Tibial nerve (tissue), 4 donors: ENCODE measurements at regions not wholly inside any gene's neighbourhood (a gene's known extent, or its start where the extent isn't known, plus 50 kb on each side); places are given as distances from the start of the nearest gene placed in this dataset.
"Not testable (repeated sequence)": the region's sequence is repeated elsewhere in the genome, so short reads cannot be mapped to it uniquely, and the experiment has no call there.

Experiments
- DNase-seq, 2 donors: peaks; one replicate each; pipeline ENCODE4 v3.0.0-alpha.2; 2019; ENCODE audit warnings: low spot score in 2 of 2
- H3K27ac ChIP-seq, 4 donors: fragments of 200-600 bp; sonication (generic) in 3 of 4; one replicate each; pipeline ENCODE4 v1.5.1; 2017 to 2019; ENCODE audit warnings: mild to moderate bottlenecking in 1 of 4
- H3K27me3 ChIP-seq, 2 donors: fragments of 200-600 bp; sonication (generic) in 1 of 2; one replicate each; pipeline versions ENCODE4 v1.5.1 to v1.6.0; 2017 to 2019
- H3K36me3 ChIP-seq, 3 donors: fragments of 200-600 bp; sonication (generic); one replicate each; pipeline ENCODE4 v1.5.1; 2018 to 2019
- H3K4me1 ChIP-seq, 4 donors: fragments of 200-600 bp; sonication (generic) in 3 of 4; one replicate each; pipeline ENCODE4 v1.5.1; 2017 to 2019
- H3K4me3 ChIP-seq, 4 donors: fragments of 200-600 bp; sonication (generic) in 3 of 4; one replicate each; pipeline ENCODE4 v1.5.1; 2017 to 2019; ENCODE audit warnings: mild to moderate bottlenecking in 1 of 4, moderate library complexity in 1 of 4
- H3K9me3 ChIP-seq, 4 donors: fragments of 200-600 bp; sonication (generic) in 3 of 4; one replicate each; pipeline ENCODE4 v1.5.1; 2017 to 2019
- CTCF ChIP-seq, 5 experiments: fragments of 200-600 bp in 3 of 5; fragments of 450-650 bp in 2 of 5; sonication (generic) in 3 of 5; IDR thresholded peaks; one replicate each; pipeline ENCODE4 v1.5.1; 2016 to 2019; ENCODE audit warnings: antibody characterized with exemption in 5 of 5, mild to moderate bottlenecking in 3 of 5, moderate library complexity in 2 of 5
- EP300 ChIP-seq, 2 donors: sonication (generic); formaldehyde crosslinking; IDR thresholded peaks; one replicate each; pipeline ENCODE4 v1.6.1; 2017; ENCODE audit warnings: antibody characterized with exemption in 2 of 2, mild to moderate bottlenecking in 1 of 2
- POLR2A ChIP-seq, 2 donors: fragments of 450-650 bp; IDR thresholded peaks; one replicate each; pipeline ENCODE4 v1.6.1; 2017; ENCODE audit warnings: antibody characterized with exemption in 2 of 2, mild to moderate bottlenecking in 2 of 2, moderate library complexity in 2 of 2
- WGBS, 2 donors: methylation state at CpG; one replicate each; pipeline ENCODE4 v1.1.5; 2018; 5-methylcytosine and 5-hydroxymethylcytosine counted together

GRCh38 chr3:166526881-166527280 is 689.7 kb upstream of the BCHE start:
- no peaks in the 10 kb centered on the region for H3K36me3 ChIP-seq
- no peak overlapping the region for H3K4me3 ChIP-seq
- WGBS, 2 donors, result 40 to 48% methylated on average over 2 of the region's 2 CpGs
- TF ChIP-seq CTCF (IDR thresholded peaks at IDR 0.05) (no peak), EP300 (IDR thresholded peaks at IDR 0.05) (no peak), POLR2A (IDR thresholded peaks at IDR 0.05) (no peak)
- no peak overlapping the region for H3K27ac ChIP-seq
- no peak for DNase-seq
- H3K9me3 ChIP-seq, result peaks cover 0 to 4% (median 0%) of the 10 kb centered on the region in 4 donors
- no peaks in the 10 kb centered on the region for H3K4me1 ChIP-seq
- H3K27me3 ChIP-seq, result no peaks in the 10 kb centered on the region

GRCh38 chr3:166522017-166522416 is 684.8 kb upstream of the BCHE start:
- no peak overlapping the region for H3K4me3 ChIP-seq
- 80% methylated on average over 3 of the region's 3 CpGs for WGBS, 2 donors
- H3K27me3 ChIP-seq, result no peaks in the 10 kb centered on the region
- DNase-seq, result no peak
- no peaks in the 10 kb centered on the region for H3K36me3 ChIP-seq
- H3K9me3 ChIP-seq, result peaks cover 0 to 15% (median 0%) of the 10 kb centered on the region in 4 donors
- H3K27ac ChIP-seq, result no peak overlapping the region
- no peaks in the 10 kb centered on the region for H3K4me1 ChIP-seq
- TF ChIP-seq EP300 (IDR thresholded peaks at IDR 0.05) (no peak), POLR2A (IDR thresholded peaks at IDR 0.05) (no peak), CTCF (IDR thresholded peaks at IDR 0.05) (no peak)

- H3K4me3 ChIP-seq, result no peak overlapping the region
- H3K27ac ChIP-seq, result no peak overlapping the region
- no peaks in the 10 kb centered on the region for H3K4me1 ChIP-seq
- TF ChIP-seq EP300 (IDR thresholded peaks at IDR 0.05) (no peak), POLR2A (IDR thresholded peaks at IDR 0.05) (no peak), CTCF (IDR thresholded peaks at IDR 0.05) (no peak)
- H3K36me3 ChIP-seq, result no peaks in the 10 kb centered on the region
- no peak for DNase-seq
- H3K27me3 ChIP-seq, result no peaks in the 10 kb centered on the region
- peaks cover 0 to 15% (median 0%) of the 10 kb centered on the region in 4 donors for H3K9me3 ChIP-seq
- 68 to 94% methylated on average over 2 of the region's 2 CpGs for whole genome bisulfite sequencing, 2 donors
Measured at GRCh38 chr3:166519443-166519842, 682.2 kb upstream of the BCHE start.

- H3K36me3 ChIP-seq, result no peaks in the 10 kb centered on the region
- H3K27ac ChIP-seq, result no peak overlapping the region
- no peaks in the 10 kb centered on the region for H3K27me3 ChIP-seq
- H3K4me1 ChIP-seq, result no peaks in the 10 kb centered on the region
- H3K9me3 ChIP-seq, result peaks cover 0 to 15% (median 0%) of the 10 kb centered on the region in 4 donors
- WGBS, 2 donors, result 81 to 87% methylated on average over 2 of the region's 2 CpGs
- TF ChIP-seq CTCF (IDR thresholded peaks at IDR 0.05) (no peak), EP300 (IDR thresholded peaks at IDR 0.05) (no peak), POLR2A (IDR thresholded peaks at IDR 0.05) (no peak)
- no peak for DNase-seq
- H3K4me3 ChIP-seq, result no peak overlapping the region
Measured at GRCh38 chr3:166518040-166518439, 680.8 kb upstream of the BCHE start.

- no peaks in the 10 kb centered on the region for H3K27me3 ChIP-seq
- H3K4me3 ChIP-seq, result no peak overlapping the region
- DNase-seq, result no peak
- peaks cover 0 to 9% (median 0%) of the 10 kb centered on the region in 4 donors for H3K9me3 ChIP-seq
- no peaks in the 10 kb centered on the region for H3K4me1 ChIP-seq
- H3K36me3 ChIP-seq, result no peaks in the 10 kb centered on the region
- 53 to 68% methylated on average over 4 of the region's 4 CpGs for whole genome bisulfite sequencing, 2 donors
- no peak for TF ChIP-seq EP300 (IDR thresholded peaks at IDR 0.05)
- no peak for TF ChIP-seq POLR2A (IDR thresholded peaks at IDR 0.05)
- TF ChIP-seq CTCF (IDR thresholded peaks at IDR 0.05), result no peak
- H3K27ac ChIP-seq, result no peak overlapping the region
Measured at GRCh38 chr3:166510382-166510781, 673.2 kb upstream of the BCHE start.

- WGBS, 2 donors, result 92 to 98% methylated on average over 2 of the region's 2 CpGs
- H3K27me3 ChIP-seq, DNase-seq, H3K4me1 ChIP-seq, H3K9me3 ChIP-seq, H3K4me3 ChIP-seq, H3K36me3 ChIP-seq, H3K27ac ChIP-seq: not testable (repeated sequence)
Measured at GRCh38 chr3:166500420-166500819, 663.2 kb upstream of the BCHE start.
